ENCODE measurements at regions not wholly inside any gene's neighbourhood (a gene's known extent, or its start where the extent isn't known, plus 50 kb on each side); places are given as distances from the start of the nearest gene placed in this dataset.

- no peak for TF ChIP-seq SIN3A (IDR thresholded peaks at IDR 0.05; ENCODE audit: borderline replicate concordance, insufficient read depth, low read length)
- TF ChIP-seq REST (IDR thresholded peaks at IDR 0.05; ENCODE audit: insufficient read depth in 1 of 2, low read depth in 2 of 2, low read length in 2 of 2) = no peak
- TF ChIP-seq FOXP2 (optimal IDR thresholded peaks at IDR 0.05; ENCODE audit: borderline replicate concordance, extremely low read depth, extremely low read length, insufficient read depth) = no peak
- TF ChIP-seq POLR2AphosphoS5 (IDR thresholded peaks at IDR 0.05; ENCODE audit: low read depth, low read length) = no peak
- TF ChIP-seq TAF1 (IDR thresholded peaks at IDR 0.05; ENCODE audit: borderline replicate concordance, insufficient read depth, low read length) = no peak
Observed at GRCh38 chr2:43143756-43144155, 82.7 kb downstream of the ZFP36L2 start.

- no peak for TF ChIP-seq POLR2AphosphoS5 (IDR thresholded peaks at IDR 0.05; ENCODE audit: low read depth, low read length)
- TF ChIP-seq REST (IDR thresholded peaks at IDR 0.05; ENCODE audit: insufficient read depth in 1 of 2, low read depth in 2 of 2, low read length in 2 of 2) = no peak
- no peak for TF ChIP-seq TAF1 (IDR thresholded peaks at IDR 0.05; ENCODE audit: borderline replicate concordance, insufficient read depth, low read length)
- no peak for TF ChIP-seq FOXP2 (optimal IDR thresholded peaks at IDR 0.05; ENCODE audit: borderline replicate concordance, extremely low read depth, extremely low read length, insufficient read depth)
- no peak for TF ChIP-seq SIN3A (IDR thresholded peaks at IDR 0.05; ENCODE audit: borderline replicate concordance, insufficient read depth, low read length)
Observed at GRCh38 chr2:43142921-43143438, 83.4 kb downstream of the ZFP36L2 start.

- TF ChIP-seq REST (IDR thresholded peaks at IDR 0.05; ENCODE audit: insufficient read depth in 1 of 2, low read depth in 2 of 2, low read length in 2 of 2) = peak in 1 of 2 experiments; percentile 81; a peak in 2 of 4 replicates
- no peak for TF ChIP-seq SIN3A (IDR thresholded peaks at IDR 0.05; ENCODE audit: borderline replicate concordance, insufficient read depth, low read length)
- peak; percentile 38; the same call in 1 of the 2 replicates for TF ChIP-seq POLR2AphosphoS5 (IDR thresholded peaks at IDR 0.05; ENCODE audit: low read depth, low read length)
- TF ChIP-seq TAF1 (IDR thresholded peaks at IDR 0.05; ENCODE audit: borderline replicate concordance, insufficient read depth, low read length) = peak; percentile 24; the same call in 1 of the 2 replicates
- no peak for TF ChIP-seq FOXP2 (optimal IDR thresholded peaks at IDR 0.05; ENCODE audit: borderline replicate concordance, extremely low read depth, extremely low read length, insufficient read depth)
Observed at GRCh38 chr2:43139996-43140621, 86.3 kb downstream of the ZFP36L2 start.

- TF ChIP-seq REST (IDR thresholded peaks at IDR 0.05; ENCODE audit: insufficient read depth in 1 of 2, low read depth in 2 of 2, low read length in 2 of 2) (no peak), TAF1 (IDR thresholded peaks at IDR 0.05; ENCODE audit: borderline replicate concordance, insufficient read depth, low read length) (no peak)
Observed at GRCh38 chr2:43139501-43139900, 86.9 kb downstream of the ZFP36L2 start.

Data from PFSK-1 (cell line).